CD4-positive, alpha-beta T cell treated with Interferon alpha-2 for 1 hour (primary cell): ENCODE measurements at regions not wholly inside any gene's neighbourhood (a gene's known extent, or its start where the extent isn't known, plus 50 kb on each side); places are given as distances from the start of the nearest gene placed in this dataset.
A peak's percentile ranks its signal among the peaks of the same experiment; 100 is the strongest.
"Not testable (repeated sequence)": the region's sequence is repeated elsewhere in the genome, so short reads cannot be mapped to it uniquely, and the experiment has no call there.

Experiments used
- DNase-seq, 2 donors: peaks; one replicate each; pipeline ENCODE4 v3.0.0-alpha.2; 2020 to 2022

DNA sequence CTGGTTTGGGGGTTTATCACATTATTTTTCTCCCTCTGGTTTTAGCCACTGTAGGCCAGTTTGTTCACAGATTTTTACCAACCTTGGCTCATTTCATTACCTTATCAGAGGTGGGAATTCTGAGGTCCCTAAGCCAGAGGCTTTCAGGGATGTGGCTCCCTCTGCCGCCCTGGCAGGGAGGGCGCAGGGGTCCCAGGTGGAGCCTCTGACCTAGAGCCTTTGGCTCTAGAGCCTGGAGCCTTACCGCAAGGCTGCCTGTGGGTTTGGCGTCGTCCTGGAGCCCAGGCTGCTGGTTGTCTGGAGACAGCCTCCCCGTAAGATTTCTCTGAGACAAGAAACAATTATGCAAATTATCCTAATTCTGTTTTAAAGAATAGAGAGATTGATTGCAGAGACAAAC is 188.0 kb downstream of the LMLN start:
- DNase-seq, result not testable (repeated sequence)

DNA sequence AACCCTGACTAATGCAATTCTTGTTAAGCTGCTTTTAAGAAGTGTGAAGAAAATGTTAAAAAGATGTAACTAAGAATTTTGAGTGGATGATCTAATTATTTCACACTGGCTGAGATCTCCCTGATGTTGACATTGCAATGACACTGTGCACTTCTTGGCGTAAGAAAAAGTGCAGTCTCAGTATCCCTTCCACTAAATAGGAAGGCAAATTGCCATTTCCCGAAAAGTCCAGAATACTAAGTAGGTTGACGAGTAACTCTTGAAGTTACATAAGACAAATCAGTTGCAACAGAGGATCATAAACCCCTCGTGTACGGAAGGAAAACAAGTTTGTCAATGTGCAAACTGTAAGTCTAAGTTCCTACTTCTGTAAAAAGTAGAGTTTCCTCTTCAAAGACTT is 189.9 kb downstream of the LMLN start:
- peak; percentile 12 to 25 for DNase-seq

DNA sequence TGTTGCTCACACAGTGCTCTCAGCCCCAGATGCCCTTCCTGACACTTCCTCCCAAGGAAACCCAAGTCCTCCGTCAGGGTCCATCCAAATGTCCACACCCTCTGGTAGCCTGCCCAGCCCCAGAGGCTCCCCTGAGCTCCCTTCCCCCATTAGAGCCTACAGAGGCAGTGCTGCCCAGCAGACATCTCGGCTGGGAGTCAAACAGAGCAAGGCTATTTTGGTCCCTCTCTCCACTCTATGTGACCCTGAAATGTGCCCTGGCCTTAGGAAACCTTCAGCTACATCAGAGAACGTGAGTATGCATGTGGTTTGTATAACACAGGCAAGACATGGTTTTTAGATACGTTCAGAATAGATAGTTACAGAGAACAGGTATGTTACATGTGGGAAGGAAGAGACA is 191.8 kb downstream of the LMLN start:
- not testable (repeated sequence) for DNase-seq

DNA sequence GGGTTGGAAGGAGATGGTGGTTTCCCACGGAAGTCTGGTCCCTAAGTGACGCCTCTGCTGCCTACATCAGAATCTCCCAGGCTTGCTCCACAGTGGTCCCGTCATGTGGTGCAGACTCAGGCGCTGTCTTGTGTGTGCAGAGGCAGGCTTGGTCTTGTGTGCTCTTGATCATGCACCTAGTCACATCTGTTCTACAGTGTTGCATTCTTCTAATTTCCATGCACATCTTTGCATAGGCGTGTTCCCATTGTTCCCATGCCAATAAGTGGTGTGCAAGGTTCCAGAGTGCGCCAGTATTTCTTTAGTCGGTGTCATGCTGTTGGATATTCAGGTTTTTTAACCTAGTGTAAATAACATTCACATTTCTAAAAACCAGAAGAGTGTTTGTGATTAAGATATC is 195.8 kb downstream of the LMLN start:
- not testable (repeated sequence) for DNase-seq

DNA sequence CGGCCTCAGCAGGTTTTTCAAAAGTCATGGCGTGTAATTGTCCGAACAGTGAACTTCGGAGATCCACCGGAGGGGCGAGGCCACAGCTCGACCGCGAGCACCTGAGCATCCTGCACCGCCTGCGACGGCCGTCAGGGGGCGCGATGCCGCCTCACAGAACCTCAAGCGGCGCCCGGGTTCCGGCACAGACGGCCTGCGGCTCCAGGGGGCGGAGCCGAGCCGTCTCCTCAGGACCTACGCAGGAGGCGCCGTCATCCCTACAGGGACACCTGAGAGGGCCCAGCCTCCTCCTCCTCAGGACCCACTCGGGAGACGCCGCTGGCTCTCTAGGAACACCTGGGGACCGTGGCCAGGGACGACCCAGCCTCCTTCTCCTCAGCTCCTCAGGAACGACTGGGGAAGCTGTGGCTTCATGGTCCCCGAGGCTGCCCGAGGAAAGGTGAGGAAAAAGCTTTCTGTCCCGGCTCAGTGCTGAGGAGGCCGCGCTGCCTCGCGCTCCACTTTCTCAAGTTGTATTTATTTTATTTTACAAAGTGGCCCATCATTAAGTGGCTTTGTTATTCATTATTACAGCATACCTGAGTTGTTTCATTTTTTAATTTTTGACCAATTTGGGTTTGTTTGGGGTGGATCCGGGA is 197.3 kb downstream of the LMLN start:
- not testable (repeated sequence) for DNase-seq

DNA sequence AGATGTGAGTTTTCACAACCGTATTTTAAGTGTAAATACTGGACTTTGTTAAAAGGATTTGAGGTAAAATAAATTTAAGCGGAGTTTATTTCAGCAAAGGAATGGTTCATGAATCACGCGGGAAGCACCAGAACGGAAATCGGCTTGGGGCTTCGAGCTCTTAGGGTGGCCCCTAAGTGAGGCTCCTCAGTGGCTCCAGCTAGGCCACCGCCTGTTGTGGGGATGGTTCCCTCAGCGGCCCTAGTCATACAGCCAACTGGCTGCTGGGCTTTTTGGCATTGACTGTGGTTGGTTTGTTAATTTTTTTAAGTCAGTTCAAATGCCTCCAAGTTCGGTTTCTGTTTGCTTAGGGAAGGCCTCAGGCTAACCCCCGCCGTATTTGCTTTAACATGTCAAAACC is 198.0 kb downstream of the LMLN start:
- not testable (repeated sequence) for DNase-seq

DNA sequence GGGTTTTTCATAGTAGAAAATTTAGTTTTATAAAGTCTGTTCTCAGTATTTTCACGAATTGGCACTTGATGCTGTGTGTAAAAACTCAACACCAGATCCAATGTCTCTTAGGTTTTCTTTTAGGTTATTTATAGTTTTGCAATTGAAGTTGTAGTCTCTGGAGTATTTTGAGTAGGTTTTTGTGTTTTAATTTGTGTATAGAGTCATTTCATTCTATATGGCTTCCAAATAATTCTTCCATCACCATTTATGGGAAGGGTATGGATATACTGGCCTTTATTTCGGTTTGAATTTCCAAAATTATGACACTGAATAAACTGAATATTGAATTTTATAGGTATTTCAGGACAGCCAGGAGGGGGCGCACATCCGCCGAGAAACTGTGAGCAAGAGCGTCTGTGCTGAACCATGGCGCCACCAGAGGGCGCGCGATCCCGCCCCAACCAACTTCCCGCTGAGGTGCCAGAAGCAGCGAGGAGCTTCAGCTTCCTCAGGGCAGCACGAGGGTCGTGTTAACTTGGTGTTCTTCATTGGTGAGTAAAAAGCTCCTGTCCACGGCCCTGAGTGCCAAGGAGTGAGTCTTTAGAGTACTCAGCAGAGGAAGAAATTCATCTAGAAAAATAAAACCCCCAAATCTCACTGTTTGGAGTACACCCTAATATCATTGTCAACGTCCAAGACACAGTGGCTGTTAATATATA is 207.5 kb downstream of the LMLN start:
- DNase-seq, result peak; percentile 35 to 78

DNA sequence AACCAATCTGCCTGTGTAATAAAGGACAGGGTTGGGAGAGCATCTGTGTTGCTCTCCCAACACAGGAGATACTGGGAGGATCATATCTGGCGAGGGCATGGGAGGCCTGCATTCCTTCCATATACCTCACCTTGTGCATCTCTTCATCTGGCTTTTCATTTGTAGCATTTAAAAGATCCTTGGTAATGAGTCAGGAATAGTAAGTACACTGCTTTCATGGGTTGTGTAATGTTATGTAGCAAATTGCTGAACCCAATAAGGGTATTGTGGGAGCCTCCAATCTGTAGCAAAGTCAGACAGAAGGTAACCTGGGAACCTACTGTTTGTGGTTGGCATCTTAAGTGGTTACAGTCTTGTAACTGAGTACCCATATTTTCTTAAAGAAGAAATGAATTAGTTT is 210.8 kb downstream of the LMLN start:
- DNase-seq, result not testable (repeated sequence)

DNA sequence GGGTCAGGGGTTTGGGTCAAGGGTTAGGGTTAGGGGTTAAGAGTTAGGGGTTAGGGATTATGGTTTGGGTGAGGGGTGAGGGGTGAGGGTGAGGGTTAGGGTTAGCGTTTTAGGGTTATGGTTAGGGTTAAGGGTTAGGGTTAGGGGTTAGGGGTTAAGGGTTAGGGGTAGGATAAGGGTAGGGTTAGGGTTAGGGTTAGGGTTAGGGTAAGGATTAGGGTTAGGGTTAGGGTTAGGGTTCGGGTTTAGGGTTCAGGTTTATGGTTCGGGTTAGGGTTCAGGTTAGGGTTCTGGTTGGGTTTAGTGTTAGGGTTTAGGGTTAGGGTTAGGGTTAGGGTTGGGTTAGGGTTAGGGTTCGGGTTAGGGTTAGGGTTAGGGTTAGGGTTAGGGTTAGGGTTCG is 213.1 kb downstream of the LMLN start:
- DNase-seq, result not testable (repeated sequence)

DNA sequence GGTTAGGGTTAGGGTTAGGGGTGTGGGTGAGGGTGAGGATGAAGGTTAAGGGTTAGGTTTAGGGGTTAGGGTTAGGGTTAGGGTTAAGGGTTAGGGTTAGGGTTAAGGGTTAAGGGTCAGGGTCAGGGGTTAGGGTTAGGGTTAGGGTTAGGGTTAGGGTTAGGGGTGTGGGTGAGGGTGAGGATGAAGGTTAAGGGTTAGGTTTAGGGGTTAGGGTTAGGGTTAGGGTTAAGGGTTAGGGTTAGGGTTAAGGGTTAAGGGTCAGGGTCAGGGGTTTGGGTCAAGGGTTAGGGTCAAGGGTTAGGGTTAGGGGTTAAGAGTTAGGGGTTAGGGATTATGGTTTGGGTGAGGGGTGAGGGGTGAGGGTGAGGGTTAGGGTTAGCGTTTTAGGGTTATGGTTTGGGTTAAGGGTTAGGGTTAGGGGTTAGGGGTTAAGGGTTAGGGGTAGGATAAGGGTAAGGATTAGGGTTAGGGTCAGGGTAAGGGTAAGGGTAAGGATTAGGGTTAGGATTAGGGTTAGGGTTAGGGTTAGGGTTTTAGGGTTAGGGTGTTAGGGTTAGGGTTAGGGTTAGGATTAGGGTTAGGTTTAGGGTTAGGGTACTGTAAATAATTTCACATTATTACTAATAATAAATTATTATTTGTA is 214.0 kb downstream of the LMLN start:
- not testable (repeated sequence) for DNase-seq
